H1 (cell line): ENCODE measurements at regions not wholly inside any gene's neighbourhood (a gene's known extent, or its start where the extent isn't known, plus 50 kb on each side); places are given as distances from the start of the nearest gene placed in this dataset.

Experiments used
- CTCF ChIA-PET: fragments of 300-600 bp; sonication (Branson Sonifier 250); formaldehyde crosslinking; loops from one replicate; lab custom pipeline; 2021; ENCODE audit not compliant: partially characterized antibody; lab: Charles Lee
- POLR2A ChIA-PET: fragments of 300-600 bp; sonication (Branson Sonifier 250); formaldehyde crosslinking; loops from one replicate; lab custom pipeline; 2021; ENCODE audit warnings: inconsistent platforms; ENCODE audit not compliant: partially characterized antibody; lab: Charles Lee
- DNase-seq, 2 experiments: peaks; one replicate each; pipeline versions ENCODE4 v3.0.0 to v3.0.0-alpha.2; 2010 to 2022; ENCODE audit warnings: low spot score in 2 of 2, low read depth in 1 of 2, mixed read lengths in 1 of 2
- FAIRE-seq: peaks from 2 replicates; lab custom pipeline; 2011; peaks lifted over from hg19 to GRCh38; lab: Jason Lieb, UNC
- H2AFZ ChIP-seq: 2 replicates; pipeline ENCODE4 v1.8.1; 2012; ENCODE audit warnings: low read length, inconsistent platforms
- H2AK5ac ChIP-seq: 2 replicates; pipeline ENCODE4 v1.6.1; 2013; ENCODE audit warnings: low read depth, low read length
- H2BK120ac ChIP-seq: replicated peaks from 2 replicates; pipeline ENCODE3; 2013; ENCODE audit warnings: low read depth, low read length, inconsistent platforms
- H2BK12ac ChIP-seq: 2 replicates; pipeline ENCODE4 v1.6.1; 2013; ENCODE audit warnings: low read depth, low read length
- H2BK15ac ChIP-seq: 2 replicates; pipeline ENCODE4 v1.6.1; 2013; ENCODE audit warnings: low read length
- H2BK20ac ChIP-seq: 2 replicates; pipeline ENCODE4 v1.6.1; 2013; ENCODE audit warnings: low read length
- H2BK5ac ChIP-seq: 2 replicates; pipeline ENCODE4 v1.6.1; 2013; ENCODE audit warnings: low read depth, low read length
- H3K14ac ChIP-seq: 2 replicates; pipeline ENCODE4 v1.6.1; 2013; ENCODE audit warnings: inconsistent platforms; ENCODE audit not compliant: insufficient read length
- H3K18ac ChIP-seq: 2 replicates; pipeline ENCODE4 v1.6.1; 2013; ENCODE audit warnings: low read length; ENCODE audit errors: extremely low read depth
- H3K23ac ChIP-seq: 2 replicates; pipeline ENCODE4 v1.6.1; 2013; ENCODE audit warnings: inconsistent platforms; ENCODE audit not compliant: insufficient read length
- H3K23me2 ChIP-seq: 2 replicates; pipeline ENCODE4 v1.6.1; 2013; ENCODE audit warnings: low read depth, low read length
- H3K27ac ChIP-seq: 2 replicates; pipeline ENCODE4 v1.6.1; 2011; ENCODE audit warnings: low read depth, low read length, inconsistent platforms
- H3K27me3 ChIP-seq, 4 experiments: replicated peaks in 1 of 4; 1 replicate in 1 of 4; 2 replicates in 3 of 4; pipeline versions ENCODE4 v1.6.1 to v1.8.1; 2011 to 2013; ENCODE audit warnings: low read length in 3 of 4, mild to moderate bottlenecking in 3 of 4, inconsistent platforms in 2 of 4, mixed read lengths in 2 of 4, moderate library complexity in 1 of 4; ENCODE audit not compliant: control insufficient read depth in 3 of 4, insufficient read depth in 3 of 4; ENCODE audit errors: extremely low read depth in 1 of 4
- H3K36me3 ChIP-seq, 4 experiments: 2 replicates each; pipeline versions ENCODE4 v1.6.1 to v1.8.1; 2011 to 2013; ENCODE audit warnings: mild to moderate bottlenecking in 4 of 4, low read length in 3 of 4, moderate library complexity in 2 of 4, control low read depth in 1 of 4, inconsistent platforms in 1 of 4; ENCODE audit not compliant: insufficient read depth in 4 of 4, control insufficient read depth in 2 of 4
- H3K4ac ChIP-seq: replicated peaks from 2 replicates; pipeline ENCODE3; 2013; ENCODE audit warnings: low read length, low read depth, mixed read lengths, inconsistent platforms; ENCODE audit not compliant: insufficient read length
- H3K4me1 ChIP-seq, 4 experiments: replicated peaks in 1 of 4; 1 replicate in 1 of 4; 2 replicates in 3 of 4; pipeline versions ENCODE4 v1.6.1 to v1.8.1; 2011 to 2013; ENCODE audit warnings: low read length in 3 of 4, inconsistent platforms in 2 of 4, mixed read lengths in 1 of 4; ENCODE audit not compliant: insufficient read depth in 4 of 4, control insufficient read depth in 3 of 4
- H3K4me2 ChIP-seq, 2 experiments: 2 replicates each; pipeline versions ENCODE4 v1.6.1 to v1.8.1; 2011 to 2013; ENCODE audit warnings: low read depth in 2 of 2, low read length in 2 of 2, control low read depth in 1 of 2, inconsistent platforms in 1 of 2, mild to moderate bottlenecking in 1 of 2; ENCODE audit not compliant: insufficient read depth in 1 of 2
- H3K4me3 ChIP-seq, 4 experiments: fragments of 200-600, 300-600 bp in 1 of 4; sonication (generic), shearing (Covaris generic), sonication (Bioruptor Twin) in 1 of 4; 2 replicates each; pipeline versions ENCODE4 v1.5.1 to v1.8.1; 2011 to 2016; ENCODE audit warnings: low read length in 4 of 4, low read depth in 3 of 4, control low read depth in 2 of 4, inconsistent platforms in 2 of 4, mild to moderate bottlenecking in 2 of 4, mixed read lengths in 1 of 4, moderate library complexity in 1 of 4; ENCODE audit not compliant: insufficient read depth in 2 of 4; ENCODE audit errors: extremely low read depth in 1 of 4
- H3K56ac ChIP-seq: replicated peaks from 2 replicates; pipeline ENCODE3; 2013; ENCODE audit warnings: low read depth, mild to moderate bottlenecking, mixed read lengths, low read length, inconsistent platforms; ENCODE audit not compliant: insufficient read length
- H3K79me1 ChIP-seq: 2 replicates; pipeline ENCODE4 v1.6.1; 2013; ENCODE audit warnings: low read depth, low read length, control low read depth
- H3K79me2 ChIP-seq, 2 experiments: 2 replicates each; pipeline versions ENCODE4 v1.6.1 to v1.8.1; 2012 to 2013; ENCODE audit warnings: low read length in 2 of 2, mild to moderate bottlenecking in 2 of 2, inconsistent platforms in 1 of 2; ENCODE audit not compliant: insufficient read depth in 2 of 2, control insufficient read depth in 1 of 2
- H3K9ac ChIP-seq, 4 experiments: replicated peaks in 1 of 4; 1 replicate in 1 of 4; 2 replicates in 3 of 4; pipeline versions ENCODE4 v1.6.1 to v1.8.1; 2011 to 2013; ENCODE audit warnings: low read depth in 3 of 4, low read length in 3 of 4, control low read depth in 2 of 4, mild to moderate bottlenecking in 2 of 4, moderate library complexity in 2 of 4, inconsistent platforms in 1 of 4; ENCODE audit errors: extremely low read depth in 1 of 4
- H3K9me3 ChIP-seq, 2 experiments: 2 replicates each; pipeline versions ENCODE4 v1.6.1 to v1.8.1; 2012 to 2013; ENCODE audit warnings: mild to moderate bottlenecking in 2 of 2, moderate library complexity in 2 of 2, control low read depth in 1 of 2, inconsistent platforms in 1 of 2, low read depth in 1 of 2, low read length in 1 of 2, mixed read lengths in 1 of 2; ENCODE audit not compliant: insufficient read depth in 2 of 2
- H4K20me1 ChIP-seq, 2 experiments: replicated peaks in 1 of 2; 2 replicates each; pipeline versions ENCODE3 to v1.8.1; 2011 to 2013; ENCODE audit warnings: inconsistent platforms in 2 of 2, low read length in 2 of 2, mild to moderate bottlenecking in 1 of 2; ENCODE audit not compliant: insufficient read depth in 2 of 2, control insufficient read depth in 1 of 2
- H4K5ac ChIP-seq: 2 replicates; pipeline ENCODE4 v1.6.1; 2013; ENCODE audit warnings: low read length, low read depth, mixed read lengths, inconsistent platforms; ENCODE audit not compliant: insufficient read length
- H4K8ac ChIP-seq: 2 replicates; pipeline ENCODE4 v1.8.0; 2013; ENCODE audit warnings: mild to moderate bottlenecking, moderate library complexity, low read length, inconsistent platforms; ENCODE audit not compliant: insufficient read depth; ENCODE audit errors: extremely low read depth
- H4K91ac ChIP-seq: replicated peaks from 2 replicates; pipeline ENCODE3; 2013; ENCODE audit warnings: low read length, mixed read lengths, inconsistent platforms; ENCODE audit not compliant: insufficient read length
- BACH1 ChIP-seq: IDR thresholded peaks from 2 replicates; pipeline ENCODE4 v1.6.1; 2012; ENCODE audit warnings: low read length, improper control_type of control experiment
- CBX5 ChIP-seq: fragments of 300-800, 300-1000 bp; sonication (generic); IDR thresholded peaks from 2 replicates; pipeline ENCODE4 v1.7.1; 2016; ENCODE audit warnings: antibody characterized with exemption, low read length, low read depth
- CTBP2 ChIP-seq: IDR thresholded peaks from 2 replicates; pipeline ENCODE4 v1.7.0; 2011; ENCODE audit warnings: borderline replicate concordance, mild to moderate bottlenecking, moderate library complexity, mixed read lengths, low read length; ENCODE audit not compliant: insufficient read depth, insufficient read length
- E2F6 ChIP-seq: IDR thresholded peaks from 2 replicates; pipeline ENCODE4 v1.6.1; 2012; ENCODE audit warnings: inconsistent platforms
- FOSL1 ChIP-seq: IDR thresholded peaks from 2 replicates; pipeline ENCODE4 v1.6.1; 2011; ENCODE audit warnings: mild to moderate bottlenecking, low read depth, low read length, moderate library complexity; ENCODE audit not compliant: insufficient read depth
- GTF2F1 ChIP-seq: IDR thresholded peaks from 2 replicates; pipeline ENCODE4 v1.6.1; 2012; ENCODE audit warnings: low read depth, low read length, improper control_type of control experiment, borderline replicate concordance
- MAFK ChIP-seq: IDR thresholded peaks from 2 replicates; pipeline ENCODE4 v1.6.1; 2012; ENCODE audit warnings: low read depth, mild to moderate bottlenecking, improper control_type of control experiment, low read length
- POLR2AphosphoS5 ChIP-seq: IDR thresholded peaks from 2 replicates; pipeline ENCODE4 v1.6.1; 2011; ENCODE audit warnings: low read depth, low read length
- RXRA ChIP-seq: IDR thresholded peaks from 2 replicates; pipeline ENCODE4 v1.6.1; 2011; ENCODE audit warnings: low read depth, mild to moderate bottlenecking, low read length, moderate library complexity; ENCODE audit not compliant: insufficient read depth
- TAF1 ChIP-seq: IDR thresholded peaks from 2 replicates; pipeline ENCODE4 v1.6.1; 2011; ENCODE audit warnings: mild to moderate bottlenecking, low read depth, low read length
- TAF7 ChIP-seq: optimal IDR thresholded peaks from 2 replicates; pipeline ENCODE3; 2011; ENCODE audit warnings: low read depth, mild to moderate bottlenecking, inconsistent platforms, low read length, moderate library complexity, borderline replicate concordance
- ZNF274 ChIP-seq: IDR thresholded peaks from 2 replicates; pipeline ENCODE4 v1.7.0; 2012; ENCODE audit warnings: low read length, borderline replicate concordance; ENCODE audit errors: extremely low read depth
- WGBS, 2 experiments: shearing (Covaris generic) in 1 of 2; methylation state at CpG; one replicate each; pipeline versions ENCODE4 v1.1.6 to v1.1.7; 2013 to 2015; ENCODE audit warnings: low lambda C conversion rate in 2 of 2, mixed read lengths in 2 of 2, inconsistent platforms in 1 of 2, low coverage in 1 of 2, missing lambda C conversion rate in 1 of 2; ENCODE audit not compliant: insufficient replicate concordance in 2 of 2, insufficient coverage in 1 of 2, insufficient read length in 1 of 2; ENCODE audit errors: extremely low coverage in 1 of 2, missing lambda C conversion rate in 1 of 2; 5-methylcytosine and 5-hydroxymethylcytosine counted together

- 89% methylated on average over 8 of the region's 8 CpGs; no CpG with 5 or more reads in 1 of the 2 experiments for WGBS, 2 experiments
- FAIRE-seq, result no peak
- H3K9me3 ChIP-seq, result no peaks in the 10 kb centered on the region; a peak in 1 of 4 replicates
These were observed 153.7 kb downstream of the IL20RB start for GRCh38 chr3:137111497-137111896.

More at GRCh38 chr3:137111497-137111896, 153.7 kb downstream of the IL20RB start:
- H3K79me1 ChIP-seq, result no peaks in the 10 kb centered on the region
- no peak overlapping the region for H3K4ac ChIP-seq
- no peaks in the 10 kb centered on the region for H3K79me2 ChIP-seq
- no peak overlapping the region for H3K56ac ChIP-seq
- H3K4me3 ChIP-seq, result no peak overlapping the region
- no peak overlapping the region for H3K9ac ChIP-seq
- no peak overlapping the region for H3K4me2 ChIP-seq
- ChIA-PET POLR2A (no interaction called here), CTCF (interaction anchor here (0.6 to 5.1 kb wide), 47 partner anchors 10 to 1097 kb away, joined by 3 to 66 read pairs (median 4); no protein-coding TSS in a partner anchor)
- TF ChIP-seq ZNF274, result no peak
- no peak for TF ChIP-seq FOSL1
- no peak for TF ChIP-seq GTF2F1
- TF ChIP-seq TAF1, result no peak
- no peak for TF ChIP-seq E2F6
- no peak for TF ChIP-seq CTBP2
- TF ChIP-seq TAF7, result no peak
- no peak for TF ChIP-seq BACH1
- no peak for TF ChIP-seq POLR2AphosphoS5
- no peak for TF ChIP-seq RXRA
- no peak for TF ChIP-seq MAFK
- TF ChIP-seq CBX5, result no peak
- no peak overlapping the region for H2AK5ac ChIP-seq
- H4K5ac ChIP-seq, result no peak overlapping the region
- no peak overlapping the region for H3K23ac ChIP-seq
- no peak for DNase-seq
- H4K20me1 ChIP-seq, result no peaks in the 10 kb centered on the region
- no peak overlapping the region for H2BK15ac ChIP-seq
- H3K4me1 ChIP-seq, result peaks cover 3 to 9% (median 7%) of the 10 kb centered on the region in 4 experiments; a peak in 5 of 7 replicates
- no peak overlapping the region for H3K14ac ChIP-seq
- H3K27ac ChIP-seq, result no peak overlapping the region
- no peak overlapping the region for H2BK20ac ChIP-seq
- no peak overlapping the region; the same call in 1 of the 2 replicates for H2BK5ac ChIP-seq
- H3K36me3 ChIP-seq, result no peaks in the 10 kb centered on the region
- no peak overlapping the region for H4K8ac ChIP-seq
- H3K27me3 ChIP-seq, result peaks cover 0 to 3% (median 0%) of the 10 kb centered on the region in 4 experiments; a peak in 1 of 7 replicates
- no peak overlapping the region for H2BK12ac ChIP-seq
- no peak overlapping the region for H2AFZ ChIP-seq
- H2BK120ac ChIP-seq, result no peak overlapping the region
- H4K91ac ChIP-seq, result no peak overlapping the region
- H3K23me2 ChIP-seq, result no peaks in the 10 kb centered on the region
- H3K18ac ChIP-seq, result no peak overlapping the region
